ENCODE measurements at regions not wholly inside any gene's neighbourhood (a gene's known extent, or its start where the extent isn't known, plus 50 kb on each side); places are given as distances from the start of the nearest gene placed in this dataset.
"Not testable (repeated sequence)": the region's sequence is repeated elsewhere in the genome, so short reads cannot be mapped to it uniquely, and the experiment has no call there.

DNA sequence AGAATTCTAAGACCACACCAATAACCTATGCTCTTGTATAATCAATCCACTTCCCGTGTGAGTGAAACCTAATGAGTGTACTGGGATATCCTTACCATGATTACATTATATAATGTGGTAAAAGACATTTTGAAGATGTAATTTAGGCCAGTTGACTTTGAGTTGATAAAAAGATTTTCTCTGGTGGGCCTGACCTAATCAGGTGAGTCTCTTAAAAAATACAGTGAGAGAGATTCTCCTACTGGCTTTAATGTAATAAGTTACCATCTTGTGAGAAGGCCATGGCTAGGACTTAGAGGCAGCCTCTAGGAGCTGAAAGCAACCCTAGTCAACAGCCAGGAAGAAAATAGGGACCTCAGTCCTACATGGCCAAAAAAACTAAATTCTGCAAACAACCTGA, 847.7 kb upstream of the HS3ST5 start:
- no peaks in the 10 kb centered on the region for H3K4me1 Mint-ChIP-seq

DNA sequence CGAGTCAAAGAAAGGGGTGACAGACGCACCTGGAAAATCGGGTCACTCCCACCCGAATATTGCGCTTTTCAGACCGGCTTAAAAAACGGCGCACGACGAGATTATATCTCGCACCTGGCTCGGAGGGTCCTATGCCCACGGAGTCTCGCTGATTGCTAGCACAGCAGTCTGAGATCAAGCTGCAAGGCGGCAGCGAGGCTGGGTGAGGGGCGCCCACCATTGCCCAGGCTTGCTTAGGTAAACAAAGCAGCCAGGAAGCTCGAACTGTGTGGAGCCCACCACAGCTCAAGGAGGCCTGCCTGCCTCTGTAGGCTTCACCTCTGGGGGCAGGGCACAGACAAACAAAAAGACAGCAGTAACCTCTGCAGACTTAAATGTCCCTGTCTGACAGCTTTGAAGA, 832.6 kb upstream of the HS3ST5 start:
- ATAC-seq, POLR2A ChIA-PET, DNase-seq, H3K27me3 Mint-ChIP-seq, H3K36me3 Mint-ChIP-seq, H3K4me3 Mint-ChIP-seq, H3K27ac Mint-ChIP-seq, H3K4me1 Mint-ChIP-seq: not testable (repeated sequence)
- peaks cover 0 to 14% (median 3%) of the 10 kb centered on the region in 9 donors for H3K9me3 Mint-ChIP-seq

More for the DNA sequence above, 847.7 kb upstream of the HS3ST5 start:
- POLR2A ChIA-PET, result no interaction called here
- no peak overlapping the region for H3K4me3 Mint-ChIP-seq
- no peak for DNase-seq
- no peak for ATAC-seq
- no peaks in the 10 kb centered on the region for H3K27me3 Mint-ChIP-seq
- H3K9me3 Mint-ChIP-seq, result peaks cover 0 to 26% (median 5%) of the 10 kb centered on the region in 9 donors
- no peaks in the 10 kb centered on the region for H3K36me3 Mint-ChIP-seq
- H3K27ac Mint-ChIP-seq, result no peak overlapping the region

DNA sequence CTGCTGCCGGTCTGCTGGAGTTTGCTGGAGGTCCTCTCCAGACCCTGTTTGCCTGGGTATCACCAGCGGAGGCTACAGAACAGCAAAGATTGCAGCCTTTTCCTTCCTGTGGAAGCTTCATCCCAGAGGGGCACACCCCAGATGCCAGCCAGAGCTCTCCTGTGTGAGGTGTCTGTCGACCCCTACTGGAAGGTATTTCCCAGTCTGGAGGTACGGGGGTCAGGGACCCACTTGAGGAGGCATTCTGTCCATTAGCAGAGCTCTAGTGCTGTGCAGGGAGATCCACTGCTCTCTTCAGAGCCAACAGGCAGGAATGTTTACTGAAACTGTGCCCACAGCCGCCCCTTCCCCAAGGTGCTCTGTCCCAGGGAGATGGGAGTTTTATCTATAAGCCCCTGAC, 823.1 kb upstream of the HS3ST5 start:
- POLR2A ChIA-PET, H3K36me3 Mint-ChIP-seq, H3K4me3 Mint-ChIP-seq, H3K27ac Mint-ChIP-seq, ATAC-seq, DNase-seq, H3K27me3 Mint-ChIP-seq, H3K4me1 Mint-ChIP-seq: not testable (repeated sequence)
- H3K9me3 Mint-ChIP-seq, result peaks cover 0 to 26% (median 12%) of the 10 kb centered on the region in 9 donors

DNA sequence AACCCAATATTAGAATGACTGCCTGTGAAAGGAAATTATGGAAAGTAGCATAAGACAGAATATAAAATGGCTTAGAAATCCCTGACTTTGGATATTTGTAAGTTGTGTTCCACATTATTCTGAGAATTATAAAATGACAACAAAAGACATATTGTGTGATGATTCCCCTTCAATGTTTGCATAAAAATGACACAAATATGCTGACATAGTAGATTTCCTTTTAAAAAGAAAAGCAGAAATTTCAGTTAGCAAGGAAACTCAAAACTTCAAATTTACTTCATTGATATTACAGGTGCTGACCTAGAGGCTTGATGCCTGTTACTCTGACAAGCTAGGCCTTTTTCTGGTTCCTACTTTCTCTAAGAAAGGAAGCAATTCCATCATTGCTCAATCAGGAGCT, 816.9 kb upstream of the HS3ST5 start:
- DNase-seq (no peak), ATAC-seq (no peak)
- no peaks in the 10 kb centered on the region for H3K27me3 Mint-ChIP-seq
- H3K27ac Mint-ChIP-seq, result no peak overlapping the region
- peaks cover 0 to 2% (median 0%) of the 10 kb centered on the region in 4 donors for H3K4me1 Mint-ChIP-seq
- H3K4me3 Mint-ChIP-seq, result no peak overlapping the region
- POLR2A ChIA-PET, result no interaction called here
- H3K36me3 Mint-ChIP-seq, result no peaks in the 10 kb centered on the region
- peaks cover 1 to 38% (median 18%) of the 10 kb centered on the region in 9 donors for H3K9me3 Mint-ChIP-seq

DNA sequence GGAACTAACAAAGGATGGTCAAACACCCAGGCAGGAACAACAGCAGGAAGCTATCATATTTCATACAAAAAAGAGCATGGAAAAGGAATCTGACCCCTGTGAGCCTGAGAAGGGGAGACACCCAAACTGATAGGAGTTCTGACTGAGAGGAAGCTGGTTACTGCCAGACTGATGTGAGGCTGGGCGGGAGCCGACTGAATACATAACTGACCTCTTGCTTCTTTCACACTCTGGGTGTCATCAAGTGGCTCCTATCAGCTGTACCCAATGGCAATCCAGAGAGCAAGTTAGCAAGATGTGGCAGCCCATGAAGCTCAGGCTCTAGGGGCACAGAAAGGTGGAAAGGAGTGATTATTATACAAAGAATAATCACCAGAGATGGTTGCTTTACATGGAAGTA, 795.1 kb upstream of the HS3ST5 start:
- ATAC-seq (no peak), DNase-seq (no peak)
- H3K4me3 Mint-ChIP-seq, result no peak overlapping the region
- H3K4me1 Mint-ChIP-seq, result no peaks in the 10 kb centered on the region
- no peak overlapping the region for H3K27ac Mint-ChIP-seq
- H3K9me3 Mint-ChIP-seq, result peaks cover 0 to 16% (median 5%) of the 10 kb centered on the region in 9 donors
- H3K27me3 Mint-ChIP-seq, result no peaks in the 10 kb centered on the region
- no peaks in the 10 kb centered on the region for H3K36me3 Mint-ChIP-seq
- POLR2A ChIA-PET, result no interaction called here

DNA sequence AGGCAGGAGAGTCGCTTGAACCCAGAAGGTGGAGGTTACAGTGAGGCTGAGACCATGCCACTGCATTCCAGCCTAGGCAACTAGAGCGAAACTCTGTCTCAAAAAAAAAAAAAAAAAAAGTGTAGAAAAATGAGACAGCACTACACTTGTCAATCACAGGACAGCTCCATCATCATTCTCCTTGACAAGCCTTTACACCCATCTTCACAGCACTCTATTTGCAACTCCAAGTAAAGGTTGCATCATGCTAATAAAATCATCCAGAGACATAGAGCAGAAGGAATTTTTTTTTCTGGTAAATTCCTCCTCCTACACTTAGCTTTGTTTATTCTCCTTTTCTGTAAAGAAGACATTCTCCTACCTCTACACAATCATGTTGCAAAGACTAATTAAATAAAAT, 791.0 kb upstream of the HS3ST5 start:
- H3K4me3 Mint-ChIP-seq, result no peak overlapping the region
- no peak overlapping the region for H3K27ac Mint-ChIP-seq
- no peaks in the 10 kb centered on the region for H3K4me1 Mint-ChIP-seq
- H3K36me3 Mint-ChIP-seq, result no peaks in the 10 kb centered on the region
- H3K9me3 Mint-ChIP-seq, result peaks cover 0 to 17% (median 0%) of the 10 kb centered on the region in 9 donors
- H3K27me3 Mint-ChIP-seq, result no peaks in the 10 kb centered on the region
- POLR2A ChIA-PET, result no interaction called here
- ATAC-seq (no peak), DNase-seq (no peak)

DNA sequence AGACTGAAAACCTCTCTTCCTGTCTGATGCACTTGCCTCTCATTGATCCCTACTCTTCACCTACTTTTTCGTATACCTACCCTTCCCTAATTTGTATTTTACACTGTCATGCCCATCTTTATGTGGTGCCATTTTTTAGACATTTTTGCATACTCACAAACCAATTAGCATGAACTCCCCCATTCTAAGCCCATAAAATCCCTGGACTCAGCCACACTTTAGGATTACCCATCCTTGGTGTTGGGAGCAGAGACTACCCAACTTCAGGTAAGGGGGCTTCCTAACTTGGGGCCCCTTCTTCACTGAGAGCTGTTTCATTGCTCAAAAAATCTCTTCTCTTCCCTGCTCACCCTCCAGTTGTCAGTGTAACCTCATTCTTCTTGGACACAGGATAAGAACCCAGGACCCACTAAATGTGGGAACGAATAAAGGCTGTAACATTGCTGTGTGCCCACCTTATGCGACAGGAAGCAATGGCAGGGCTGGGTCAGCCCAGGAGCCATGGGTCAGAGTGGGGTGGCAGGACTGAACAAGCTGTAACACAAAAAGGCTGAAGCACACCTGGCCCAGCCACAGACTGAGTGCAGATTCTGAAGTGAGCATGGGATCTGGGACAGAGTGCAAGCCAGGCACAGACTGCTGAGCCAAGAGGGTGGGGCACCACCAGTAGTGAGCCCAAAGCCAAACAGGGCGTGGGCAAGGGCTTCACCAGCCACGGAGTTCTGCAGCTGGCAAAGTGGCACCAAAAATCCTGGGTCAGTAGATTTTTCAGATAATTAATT, 789.1 kb upstream of the HS3ST5 start:
- Mint-ChIP-seq H3K4me3 (no peak overlapping the region), H3K36me3 (no peaks in the 10 kb centered on the region), H3K27me3 (no peaks in the 10 kb centered on the region), H3K9me3 (peaks cover 0 to 10% (median 0%) of the 10 kb centered on the region in 9 donors), H3K4me1 (no peaks in the 10 kb centered on the region), H3K27ac (no peak overlapping the region)
- POLR2A ChIA-PET, result no interaction called here
- ATAC-seq, result no peak
- no peak for DNase-seq

DNA sequence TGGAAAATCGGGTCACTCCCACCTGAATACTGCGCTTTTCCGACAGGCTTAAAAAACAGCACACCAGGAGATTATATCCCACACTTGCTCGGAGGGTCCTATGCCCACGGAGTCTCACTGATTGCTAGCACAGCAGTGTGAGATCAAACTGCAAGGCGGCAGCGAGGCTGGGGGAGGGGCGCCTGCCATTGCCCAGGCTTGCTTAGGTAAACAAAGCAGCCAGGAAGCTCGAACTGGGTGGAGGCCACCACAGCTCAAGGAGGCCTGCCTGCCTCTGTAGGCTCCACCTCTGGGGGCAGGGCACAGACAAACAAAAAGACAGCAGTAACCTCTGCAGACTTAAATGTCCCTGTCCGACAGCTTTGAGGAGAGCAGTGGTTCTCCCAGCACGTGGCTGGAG, 778.7 kb upstream of the HS3ST5 start:
- ATAC-seq, H3K4me1 Mint-ChIP-seq, POLR2A ChIA-PET, DNase-seq, H3K4me3 Mint-ChIP-seq, H3K27me3 Mint-ChIP-seq, H3K36me3 Mint-ChIP-seq, H3K27ac Mint-ChIP-seq: not testable (repeated sequence)
- H3K9me3 Mint-ChIP-seq, result peaks cover 0 to 13% (median 2%) of the 10 kb centered on the region in 9 donors

DNA sequence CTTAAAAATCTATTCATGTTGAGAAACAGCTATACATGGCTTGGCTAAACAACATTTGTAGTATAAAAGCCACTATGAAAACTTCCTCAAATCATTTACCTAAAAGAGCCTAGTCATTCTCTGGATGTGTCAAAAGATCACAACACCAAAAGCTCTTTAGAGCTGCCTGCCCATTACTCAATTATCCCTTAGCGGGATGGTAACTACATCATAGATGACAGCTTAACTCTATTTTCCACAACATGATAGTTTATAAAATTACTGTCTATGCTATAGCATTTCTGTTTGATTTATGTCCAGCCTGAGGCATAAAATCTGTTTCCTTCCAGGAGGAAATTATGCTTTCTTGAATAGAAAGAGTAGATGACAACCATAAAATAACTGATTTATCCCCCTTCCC, 777.6 kb upstream of the HS3ST5 start:
- ATAC-seq, result no peak
- Mint-ChIP-seq H3K4me1 (no peaks in the 10 kb centered on the region), H3K4me3 (no peak overlapping the region), H3K9me3 (peaks cover 0 to 13% (median 2%) of the 10 kb centered on the region in 9 donors), H3K27me3 (no peaks in the 10 kb centered on the region), H3K36me3 (no peaks in the 10 kb centered on the region), H3K27ac (no peak overlapping the region)
- POLR2A ChIA-PET, result no interaction called here
- DNase-seq, result no peak

DNA sequence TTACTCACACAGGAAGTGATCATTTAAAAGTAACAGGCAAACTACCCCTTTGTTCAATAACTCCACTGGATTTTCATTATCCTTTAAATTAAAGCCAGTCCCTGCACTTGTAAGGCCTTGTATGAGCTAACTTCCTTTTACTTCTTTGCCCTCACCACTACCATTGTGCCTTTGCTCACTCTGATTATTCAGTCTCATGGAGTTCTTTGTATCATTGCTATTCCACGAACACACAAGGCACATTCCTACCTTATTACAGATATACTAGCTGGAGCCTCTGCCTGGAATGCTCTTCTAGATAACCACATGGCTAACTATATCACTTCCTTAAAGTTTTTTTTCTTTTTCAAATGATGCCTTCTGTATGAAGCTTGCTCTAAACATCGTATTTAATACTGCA, 748.6 kb upstream of the HS3ST5 start:
- no peak overlapping the region for H3K27ac Mint-ChIP-seq
- no peaks in the 10 kb centered on the region for H3K27me3 Mint-ChIP-seq
- POLR2A ChIA-PET, result no interaction called here

DNA sequence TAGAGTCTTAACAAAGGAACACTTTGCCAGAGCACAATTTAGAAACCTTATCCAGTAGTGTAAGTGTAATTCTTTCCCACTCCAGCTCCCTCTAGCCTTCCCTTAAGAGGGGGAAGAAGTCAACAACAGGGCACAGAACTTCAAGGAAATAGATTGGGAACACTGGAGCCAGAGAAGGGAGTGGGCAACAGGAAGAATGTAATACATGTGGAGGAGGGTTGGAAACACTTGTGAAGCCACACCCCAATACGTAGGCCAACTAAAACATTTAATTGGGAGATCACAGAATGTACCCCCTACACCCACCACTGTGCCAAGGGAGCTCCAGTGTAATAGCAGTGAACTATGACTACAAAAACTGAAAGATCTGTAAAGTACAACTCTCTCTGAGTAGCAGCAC, 735.7 kb upstream of the HS3ST5 start:
- POLR2A ChIA-PET, result no interaction called here
- H3K27me3 Mint-ChIP-seq, result no peaks in the 10 kb centered on the region
- ATAC-seq (no peak), DNase-seq (no peak)
- H3K9me3 Mint-ChIP-seq, result peaks cover 0 to 41% (median 11%) of the 10 kb centered on the region in 9 donors
- no peaks in the 10 kb centered on the region for H3K4me1 Mint-ChIP-seq
- H3K27ac Mint-ChIP-seq, result no peak overlapping the region
- peaks cover 0 to 4% (median 0%) of the 10 kb centered on the region in 3 donors for H3K36me3 Mint-ChIP-seq
- no peak overlapping the region for H3K4me3 Mint-ChIP-seq

More for the DNA sequence above, 748.6 kb upstream of the HS3ST5 start:
- ATAC-seq (no peak), DNase-seq (no peak)
- H3K4me1 Mint-ChIP-seq, result no peaks in the 10 kb centered on the region
- peaks cover 0 to 27% (median 12%) of the 10 kb centered on the region in 9 donors for H3K9me3 Mint-ChIP-seq
- H3K36me3 Mint-ChIP-seq, result no peaks in the 10 kb centered on the region
- H3K4me3 Mint-ChIP-seq, result no peak overlapping the region

DNA sequence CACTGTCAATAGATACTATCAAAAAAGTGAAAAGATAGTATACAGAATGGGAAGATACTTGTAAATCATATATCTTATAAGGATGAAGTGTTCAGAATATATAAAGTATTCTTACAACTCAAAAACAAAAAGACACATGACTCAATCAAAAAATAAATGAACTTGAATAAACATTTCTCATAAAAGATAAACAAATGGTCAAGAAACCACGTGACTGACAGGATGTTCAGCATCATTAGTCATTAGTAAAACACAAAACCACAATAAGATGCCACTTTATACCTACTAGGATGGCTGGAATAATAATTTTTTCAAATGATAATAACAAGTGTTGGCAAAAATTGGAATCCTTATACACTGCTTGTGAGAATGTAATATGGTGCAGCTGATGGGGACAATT, 729.1 kb upstream of the HS3ST5 start:
- H3K27ac Mint-ChIP-seq, result no peak overlapping the region
- ATAC-seq, result no peak
- H3K36me3 Mint-ChIP-seq, result no peaks in the 10 kb centered on the region
- H3K9me3 Mint-ChIP-seq, result peaks cover 0 to 20% (median 8%) of the 10 kb centered on the region in 9 donors
- no peaks in the 10 kb centered on the region for H3K27me3 Mint-ChIP-seq
- POLR2A ChIA-PET, result no interaction called here
- DNase-seq, result no peak
- H3K4me3 Mint-ChIP-seq, result no peak overlapping the region
- no peaks in the 10 kb centered on the region for H3K4me1 Mint-ChIP-seq

DNA sequence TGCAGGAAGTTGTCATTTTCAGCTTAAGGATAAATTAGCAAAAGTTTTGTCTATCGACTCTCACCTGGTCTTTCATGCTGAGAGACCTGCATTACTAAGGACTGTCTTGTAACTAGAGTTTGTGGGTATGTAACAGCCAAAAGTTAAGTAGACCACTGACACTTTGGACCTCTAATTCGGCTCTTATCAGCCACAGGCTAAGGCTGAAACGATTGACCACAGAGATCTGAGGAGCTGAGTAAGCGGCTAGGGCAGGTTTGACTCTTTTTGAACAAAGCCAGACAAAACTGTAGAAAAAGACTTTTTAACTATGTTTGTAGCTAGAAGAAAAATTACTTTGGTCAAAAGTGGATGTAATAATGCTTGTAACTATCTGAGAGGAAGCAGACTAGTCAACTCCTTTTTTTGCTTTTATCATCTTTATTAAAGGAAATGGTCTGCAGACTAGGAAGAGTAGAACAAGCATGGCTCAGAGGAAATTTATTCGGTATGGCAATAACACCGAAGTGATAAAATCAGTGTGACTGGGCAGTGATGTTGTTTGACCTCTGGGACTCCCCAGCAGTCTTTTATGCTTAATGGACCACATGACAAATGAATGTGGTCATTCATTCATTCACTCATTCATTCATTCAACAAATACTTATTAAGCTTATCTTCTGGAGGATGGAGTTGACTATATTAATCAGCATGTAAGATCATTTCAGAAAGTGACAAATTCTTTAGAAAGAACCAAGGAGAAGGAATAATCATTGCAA, 725.0 kb upstream of the HS3ST5 start:
- Mint-ChIP-seq H3K4me1 (no peaks in the 10 kb centered on the region), H3K9me3 (peaks cover 0 to 11% (median 7%) of the 10 kb centered on the region in 9 donors), H3K27ac (no peak overlapping the region), H3K36me3 (no peaks in the 10 kb centered on the region), H3K4me3 (no peak overlapping the region), H3K27me3 (no peaks in the 10 kb centered on the region)
- POLR2A ChIA-PET, result no interaction called here
- DNase-seq (no peak), ATAC-seq (no peak)
